DMS53 treated with DMSO at 0.1 percent for 48 hours (cell line): ENCODE measurements at regions not wholly inside any gene's neighbourhood (a gene's known extent, or its start where the extent isn't known, plus 50 kb on each side); places are given as distances from the start of the nearest gene placed in this dataset.

Experiments
- DNase-seq: peaks from one replicate; lab custom pipeline; 2025; ENCODE audit not compliant: unreplicated experiment; lab: John Stamatoyannopoulos, UW

GRCh38 chr2:10498525-10499274 is 50.6 kb upstream of the ODC1 start:
- DNase-seq, result no peak
